ENCODE measurements at regions not wholly inside any gene's neighbourhood (a gene's known extent, or its start where the extent isn't known, plus 50 kb on each side); places are given as distances from the start of the nearest gene placed in this dataset.

- no peak overlapping the region for H2BK5ac ChIP-seq (ENCODE audit: low read length)
- H3K4me1 ChIP-seq (ENCODE audit: control insufficient read depth in 2 of 2, insufficient read depth in 1 of 2, low read depth in 1 of 2, low read length in 2 of 2), result peaks cover 0 to 1% of the 10 kb centered on the region in 2 donors
- H3K9ac ChIP-seq (ENCODE audit: low read depth, low read length, poor library complexity), result no peak overlapping the region
- H2BK120ac ChIP-seq (ENCODE audit: low read depth, low read length), result no peak overlapping the region
- no peak overlapping the region for H2AK5ac ChIP-seq (ENCODE audit: low read depth, low read length)
- no peaks in the 10 kb centered on the region for H3K79me1 ChIP-seq (ENCODE audit: low read depth, low read length)
- no peak overlapping the region for H3K23ac ChIP-seq (ENCODE audit: low read depth, low read length, poor library complexity)
- H2AFZ ChIP-seq (ENCODE audit: low read length), result no peak overlapping the region
- no peak overlapping the region for H3K4me3 ChIP-seq (ENCODE audit: low read length in 2 of 2)
- H3K18ac ChIP-seq (ENCODE audit: low read length), result no peak overlapping the region
- H4K91ac ChIP-seq (ENCODE audit: low read depth, low read length, poor library complexity), result no peak overlapping the region
- DNase-seq (ENCODE audit: low spot score), result no peak
- H2BK15ac ChIP-seq (ENCODE audit: low read length), result no peak overlapping the region
- H4K8ac ChIP-seq (ENCODE audit: low read depth, low read length), result no peak overlapping the region
- no peak overlapping the region for H3K4me2 ChIP-seq (ENCODE audit: insufficient read depth, low read length, poor library complexity, severe bottlenecking)
- H3K14ac ChIP-seq (ENCODE audit: low read length), result no peak overlapping the region
- no peak overlapping the region for H2BK12ac ChIP-seq (ENCODE audit: low read length)
- H3K27ac ChIP-seq (replicated peaks; ENCODE audit: low read length), result no peak overlapping the region
- no peaks in the 10 kb centered on the region for H3K36me3 ChIP-seq (replicated peaks in 1 of 2; ENCODE audit: control insufficient read depth in 2 of 2, insufficient read depth in 2 of 2, low read length in 2 of 2)
- H3K27me3 ChIP-seq (ENCODE audit: control insufficient read depth in 3 of 3, insufficient read depth in 3 of 3, low read depth in 1 of 3, low read length in 3 of 3), result no peaks in the 10 kb centered on the region
- no peak overlapping the region for H3K4ac ChIP-seq (ENCODE audit: low read length)
- no CpG with 5 or more reads among the region's 2 CpGs for WGBS, 2 donors (ENCODE audit: extremely low coverage in 2 of 2, insufficient read length in 2 of 2, insufficient replicate concordance in 1 of 2)
- no peaks in the 10 kb centered on the region for H3K9me3 ChIP-seq (replicated peaks in 1 of 2; ENCODE audit: control insufficient read depth in 2 of 2, insufficient read depth in 1 of 2, low read depth in 1 of 2, low read length in 2 of 2)
Measured at GRCh38 chr1:219443763-219444162, 169.1 kb downstream of the ZC3H11B start.

- no peak overlapping the region for H2BK15ac ChIP-seq (ENCODE audit: low read length)
- DNase-seq (ENCODE audit: low spot score), result no peak
- no peaks in the 10 kb centered on the region for H3K9me3 ChIP-seq (replicated peaks in 1 of 2; ENCODE audit: control insufficient read depth in 2 of 2, insufficient read depth in 1 of 2, low read depth in 1 of 2, low read length in 2 of 2)
- no peak overlapping the region for H3K23ac ChIP-seq (ENCODE audit: low read depth, low read length, poor library complexity)
- no peaks in the 10 kb centered on the region for H3K79me1 ChIP-seq (ENCODE audit: low read depth, low read length)
- no peak overlapping the region for H2BK12ac ChIP-seq (ENCODE audit: low read length)
- no peak overlapping the region for H4K8ac ChIP-seq (ENCODE audit: low read depth, low read length)
- H3K36me3 ChIP-seq (replicated peaks in 1 of 2; ENCODE audit: control insufficient read depth in 2 of 2, insufficient read depth in 2 of 2, low read length in 2 of 2), result no peaks in the 10 kb centered on the region
- H3K4ac ChIP-seq (ENCODE audit: low read length), result no peak overlapping the region
- no peak overlapping the region for H3K9ac ChIP-seq (ENCODE audit: low read depth, low read length, poor library complexity)
- no CpG with 5 or more reads among the region's 4 CpGs for WGBS, 2 donors (ENCODE audit: extremely low coverage in 2 of 2, insufficient read length in 2 of 2, insufficient replicate concordance in 1 of 2)
- no peaks in the 10 kb centered on the region for H3K27me3 ChIP-seq (ENCODE audit: control insufficient read depth in 3 of 3, insufficient read depth in 3 of 3, low read depth in 1 of 3, low read length in 3 of 3)
- no peak overlapping the region for H4K91ac ChIP-seq (ENCODE audit: low read depth, low read length, poor library complexity)
- no peak overlapping the region for H3K4me3 ChIP-seq (ENCODE audit: low read length in 2 of 2)
- no peak overlapping the region for H3K4me2 ChIP-seq (ENCODE audit: insufficient read depth, low read length, poor library complexity, severe bottlenecking)
- H2BK5ac ChIP-seq (ENCODE audit: low read length), result no peak overlapping the region
- no peak overlapping the region for H2AK5ac ChIP-seq (ENCODE audit: low read depth, low read length)
- peaks cover 0 to 1% of the 10 kb centered on the region in 2 donors for H3K4me1 ChIP-seq (ENCODE audit: control insufficient read depth in 2 of 2, insufficient read depth in 1 of 2, low read depth in 1 of 2, low read length in 2 of 2)
- no peak overlapping the region for H2BK120ac ChIP-seq (ENCODE audit: low read depth, low read length)
- H2AFZ ChIP-seq (ENCODE audit: low read length), result no peak overlapping the region
- H3K14ac ChIP-seq (ENCODE audit: low read length), result no peak overlapping the region
- no peak overlapping the region for H3K27ac ChIP-seq (replicated peaks; ENCODE audit: low read length)
- no peak overlapping the region for H3K18ac ChIP-seq (ENCODE audit: low read length)
Measured at GRCh38 chr1:219442611-219443061, 170.3 kb downstream of the ZC3H11B start.

DNA sequence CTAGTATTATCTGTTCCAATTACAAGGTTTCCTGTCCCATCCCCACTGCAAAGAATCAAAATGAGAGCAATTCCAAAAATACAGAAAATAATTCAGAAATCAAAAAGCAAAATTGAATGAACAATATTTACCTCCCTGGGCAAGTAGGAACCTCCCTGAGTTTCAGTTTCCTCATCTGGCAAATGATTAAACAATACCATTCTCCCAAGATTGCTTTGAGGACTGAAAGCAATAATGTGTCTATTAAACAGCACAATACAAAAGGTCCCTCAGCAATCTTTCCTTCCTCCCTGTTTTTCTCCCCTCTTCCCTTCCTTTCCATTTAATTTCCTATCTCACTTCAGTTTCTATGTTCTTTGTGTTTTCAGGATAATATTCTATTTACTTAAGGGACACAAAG, 171.0 kb downstream of the ZC3H11B start:
- Histone ChIP-seq H3K18ac (ENCODE audit: low read length) (no peak overlapping the region), H2BK120ac (ENCODE audit: low read depth, low read length) (no peak overlapping the region), H4K8ac (ENCODE audit: low read depth, low read length) (no peak overlapping the region), H2AFZ (ENCODE audit: low read length) (no peak overlapping the region), H3K4me1 (ENCODE audit: control insufficient read depth in 2 of 2, insufficient read depth in 1 of 2, low read depth in 1 of 2, low read length in 2 of 2) (peaks cover 0 to 1% of the 10 kb centered on the region in 2 donors), H3K27ac (replicated peaks; ENCODE audit: low read length) (no peak overlapping the region), H2BK15ac (ENCODE audit: low read length) (no peak overlapping the region), H3K4ac (ENCODE audit: low read length) (no peak overlapping the region), H2BK12ac (ENCODE audit: low read length) (no peak overlapping the region), H3K36me3 (replicated peaks in 1 of 2; ENCODE audit: control insufficient read depth in 2 of 2, insufficient read depth in 2 of 2, low read length in 2 of 2) (no peaks in the 10 kb centered on the region), H3K23ac (ENCODE audit: low read depth, low read length, poor library complexity) (no peak overlapping the region), H3K9me3 (replicated peaks in 1 of 2; ENCODE audit: control insufficient read depth in 2 of 2, insufficient read depth in 1 of 2, low read depth in 1 of 2, low read length in 2 of 2) (no peaks in the 10 kb centered on the region), H3K9ac (ENCODE audit: low read depth, low read length, poor library complexity) (no peak overlapping the region), H4K91ac (ENCODE audit: low read depth, low read length, poor library complexity) (no peak overlapping the region), H3K79me1 (ENCODE audit: low read depth, low read length) (no peaks in the 10 kb centered on the region), H2BK5ac (ENCODE audit: low read length) (no peak overlapping the region), H2AK5ac (ENCODE audit: low read depth, low read length) (no peak overlapping the region), H3K4me2 (ENCODE audit: insufficient read depth, low read length, poor library complexity, severe bottlenecking) (no peak overlapping the region), H3K4me3 (ENCODE audit: low read length in 2 of 2) (no peak overlapping the region), H3K27me3 (ENCODE audit: control insufficient read depth in 3 of 3, insufficient read depth in 3 of 3, low read depth in 1 of 3, low read length in 3 of 3) (no peaks in the 10 kb centered on the region), H3K14ac (ENCODE audit: low read length) (no peak overlapping the region)
- DNase-seq (ENCODE audit: low spot score), result no peak

- no peaks in the 10 kb centered on the region for H3K36me3 ChIP-seq (replicated peaks in 1 of 2; ENCODE audit: control insufficient read depth in 2 of 2, insufficient read depth in 2 of 2, low read length in 2 of 2)
- no peak overlapping the region for H2BK120ac ChIP-seq (ENCODE audit: low read depth, low read length)
- H3K9me3 ChIP-seq (replicated peaks in 1 of 2; ENCODE audit: control insufficient read depth in 2 of 2, insufficient read depth in 1 of 2, low read depth in 1 of 2, low read length in 2 of 2), result no peaks in the 10 kb centered on the region
- no peak overlapping the region for H2BK12ac ChIP-seq (ENCODE audit: low read length)
- WGBS, 2 donors (ENCODE audit: extremely low coverage in 2 of 2, insufficient read length in 2 of 2, insufficient replicate concordance in 1 of 2), result no CpG with 5 or more reads among the region's 2 CpGs
- no peak overlapping the region for H2BK15ac ChIP-seq (ENCODE audit: low read length)
- no peak overlapping the region for H2AK5ac ChIP-seq (ENCODE audit: low read depth, low read length)
- no peak overlapping the region for H3K4ac ChIP-seq (ENCODE audit: low read length)
- no peak overlapping the region for H3K18ac ChIP-seq (ENCODE audit: low read length)
- H3K23ac ChIP-seq (ENCODE audit: low read depth, low read length, poor library complexity), result no peak overlapping the region
- H3K4me3 ChIP-seq (ENCODE audit: low read length in 2 of 2), result no peak overlapping the region
- H3K79me1 ChIP-seq (ENCODE audit: low read depth, low read length), result no peaks in the 10 kb centered on the region
- no peak overlapping the region for H3K27ac ChIP-seq (replicated peaks; ENCODE audit: low read length)
- DNase-seq (ENCODE audit: low spot score), result no peak
- no peak overlapping the region for H3K9ac ChIP-seq (ENCODE audit: low read depth, low read length, poor library complexity)
- no peak overlapping the region for H2AFZ ChIP-seq (ENCODE audit: low read length)
- H3K4me2 ChIP-seq (ENCODE audit: insufficient read depth, low read length, poor library complexity, severe bottlenecking), result no peak overlapping the region
- no peak overlapping the region for H3K14ac ChIP-seq (ENCODE audit: low read length)
- H2BK5ac ChIP-seq (ENCODE audit: low read length), result no peak overlapping the region
- H3K4me1 ChIP-seq (ENCODE audit: control insufficient read depth in 2 of 2, insufficient read depth in 1 of 2, low read depth in 1 of 2, low read length in 2 of 2), result no peaks in the 10 kb centered on the region
- H3K27me3 ChIP-seq (ENCODE audit: control insufficient read depth in 3 of 3, insufficient read depth in 3 of 3, low read depth in 1 of 3, low read length in 3 of 3), result no peaks in the 10 kb centered on the region
- H4K91ac ChIP-seq (ENCODE audit: low read depth, low read length, poor library complexity), result no peak overlapping the region
- no peak overlapping the region for H4K8ac ChIP-seq (ENCODE audit: low read depth, low read length)
Measured at GRCh38 chr1:219439376-219439775, 173.5 kb downstream of the ZC3H11B start.

All from neuronal stem cell (in vitro differentiated cells).